ENCODE measurements at regions not wholly inside any gene's neighbourhood (a gene's known extent, or its start where the extent isn't known, plus 50 kb on each side); places are given as distances from the start of the nearest gene placed in this dataset.

DNA sequence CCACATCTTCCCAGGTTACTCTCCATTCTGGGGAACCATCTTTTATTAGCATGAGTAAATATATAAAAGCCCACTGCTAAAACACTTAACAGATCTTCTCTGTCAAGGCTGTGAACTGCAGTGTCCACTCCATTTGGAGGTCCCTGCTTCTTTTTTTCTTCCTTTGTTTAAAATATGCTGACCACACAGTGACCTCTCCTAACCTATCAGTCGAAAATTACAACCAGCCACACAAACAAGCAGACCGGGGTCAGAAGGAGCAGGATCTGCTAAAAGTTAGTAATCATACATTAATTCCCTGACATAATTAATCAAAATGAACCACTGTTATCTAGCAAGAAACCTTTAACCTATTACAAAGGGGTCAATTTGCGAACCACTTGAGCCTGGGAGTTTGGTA is 427.9 kb upstream of the NR2F2 start:
- H3K9me3 Mint-ChIP-seq (ENCODE audit: low read depth, unreplicated experiment): no peaks in the 10 kb centered on the region
- TF ChIP-seq, protein P1, sequence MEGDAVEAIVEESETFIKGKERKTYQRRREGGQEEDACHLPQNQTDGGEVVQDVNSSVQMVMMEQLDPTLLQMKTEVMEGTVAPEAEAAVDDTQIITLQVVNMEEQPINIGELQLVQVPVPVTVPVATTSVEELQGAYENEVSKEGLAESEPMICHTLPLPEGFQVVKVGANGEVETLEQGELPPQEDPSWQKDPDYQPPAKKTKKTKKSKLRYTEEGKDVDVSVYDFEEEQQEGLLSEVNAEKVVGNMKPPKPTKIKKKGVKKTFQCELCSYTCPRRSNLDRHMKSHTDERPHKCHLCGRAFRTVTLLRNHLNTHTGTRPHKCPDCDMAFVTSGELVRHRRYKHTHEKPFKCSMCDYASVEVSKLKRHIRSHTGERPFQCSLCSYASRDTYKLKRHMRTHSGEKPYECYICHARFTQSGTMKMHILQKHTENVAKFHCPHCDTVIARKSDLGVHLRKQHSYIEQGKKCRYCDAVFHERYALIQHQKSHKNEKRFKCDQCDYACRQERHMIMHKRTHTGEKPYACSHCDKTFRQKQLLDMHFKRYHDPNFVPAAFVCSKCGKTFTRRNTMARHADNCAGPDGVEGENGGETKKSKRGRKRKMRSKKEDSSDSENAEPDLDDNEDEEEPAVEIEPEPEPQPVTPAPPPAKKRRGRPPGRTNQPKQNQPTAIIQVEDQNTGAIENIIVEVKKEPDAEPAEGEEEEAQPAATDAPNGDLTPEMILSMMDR (IDR thresholded peaks at IDR 0.05; ENCODE audit: unreplicated experiment): no peak
- DNase-seq: no peak
- intact Hi-C loops (cut with micrococcal nuclease; ENCODE audit: unreplicated experiment): no loop called here
- H3K4me3 Mint-ChIP-seq (ENCODE audit: low read depth, unreplicated experiment): no peak overlapping the region
- no TSS peak for BruUV-seq (replicated peaks)
- H3K4me1 Mint-ChIP-seq (ENCODE audit: low read depth, unreplicated experiment): no peaks in the 10 kb centered on the region
- no peaks in the 10 kb centered on the region for H3K27me3 Mint-ChIP-seq (ENCODE audit: unreplicated experiment)
- H3K36me3 Mint-ChIP-seq (ENCODE audit: insufficient read depth, unreplicated experiment): no peaks in the 10 kb centered on the region
- CTCF ChIA-PET: no interaction called here
- no peak overlapping the region for H3K27ac Mint-ChIP-seq (ENCODE audit: unreplicated experiment)

DNA sequence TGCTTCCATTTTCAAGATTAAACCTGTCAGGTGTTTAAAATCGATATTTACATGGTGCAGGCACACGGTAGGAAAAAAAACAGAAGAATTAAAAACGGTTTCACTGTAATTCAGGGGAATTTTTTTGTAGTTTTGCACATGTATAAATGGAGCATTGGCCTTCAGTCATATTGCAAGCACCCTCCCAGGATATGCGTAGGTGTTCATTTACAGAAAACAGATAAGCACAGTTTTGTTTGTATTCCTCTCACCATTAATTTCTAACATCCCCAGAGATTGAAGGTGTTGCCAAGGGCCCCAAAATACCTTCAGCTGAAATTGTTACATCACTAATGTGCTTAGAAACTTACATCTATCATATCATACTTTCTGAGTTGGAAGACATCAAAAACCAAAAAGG is 427.1 kb upstream of the NR2F2 start:
- Mint-ChIP-seq H3K9me3 (ENCODE audit: low read depth, unreplicated experiment) (no peaks in the 10 kb centered on the region), H3K27ac (ENCODE audit: unreplicated experiment) (no peak overlapping the region), H3K27me3 (ENCODE audit: unreplicated experiment) (no peaks in the 10 kb centered on the region), H3K4me1 (ENCODE audit: low read depth, unreplicated experiment) (no peaks in the 10 kb centered on the region), H3K4me3 (ENCODE audit: low read depth, unreplicated experiment) (no peak overlapping the region), H3K36me3 (ENCODE audit: insufficient read depth, unreplicated experiment) (no peaks in the 10 kb centered on the region)
- intact Hi-C loops (cut with micrococcal nuclease; ENCODE audit: unreplicated experiment): no loop called here
- TF ChIP-seq, protein P1 (IDR thresholded peaks at IDR 0.05; ENCODE audit: unreplicated experiment): no peak
- CTCF ChIA-PET: no interaction called here
- DNase-seq: no peak
- BruUV-seq (replicated peaks): no TSS peak

DNA sequence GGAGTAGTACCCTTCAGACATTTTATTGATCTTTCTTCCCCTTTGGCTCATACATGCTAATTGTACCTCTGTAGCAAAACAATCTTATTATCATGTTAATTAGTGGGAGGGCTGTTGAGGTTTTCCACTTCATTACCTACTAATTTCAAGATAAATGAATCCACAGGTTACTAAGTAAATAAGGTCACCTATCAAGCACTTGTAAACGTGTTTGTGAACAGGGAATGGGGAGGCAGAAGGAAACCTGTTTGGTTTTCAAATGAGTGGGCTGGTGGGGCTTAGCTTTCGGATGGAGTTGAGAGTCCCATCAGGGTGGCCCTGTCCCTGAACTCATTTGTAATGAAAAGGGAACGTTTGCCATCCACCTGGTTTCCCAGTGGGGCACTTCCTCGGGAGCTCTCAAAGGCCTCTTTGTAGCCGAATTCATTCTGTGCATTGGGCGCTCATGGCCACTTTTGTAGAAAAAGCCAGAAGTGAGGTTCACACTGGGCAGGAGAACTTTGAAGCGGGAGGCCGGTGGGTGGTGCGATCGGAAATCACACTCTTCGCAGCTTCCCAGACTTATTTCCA is 419.8 kb upstream of the NR2F2 start:
- no peak overlapping the region for H3K4me3 Mint-ChIP-seq (ENCODE audit: low read depth, unreplicated experiment)
- H3K4me1 Mint-ChIP-seq (ENCODE audit: low read depth, unreplicated experiment): no peaks in the 10 kb centered on the region
- H3K9me3 Mint-ChIP-seq (ENCODE audit: low read depth, unreplicated experiment): no peaks in the 10 kb centered on the region
- TF ChIP-seq, protein P1 (IDR thresholded peaks at IDR 0.05; ENCODE audit: unreplicated experiment): no peak
- no peak overlapping the region for H3K27ac Mint-ChIP-seq (ENCODE audit: unreplicated experiment)
- no peaks in the 10 kb centered on the region for H3K27me3 Mint-ChIP-seq (ENCODE audit: unreplicated experiment)
- intact Hi-C loops (cut with micrococcal nuclease; ENCODE audit: unreplicated experiment): no loop called here
- no TSS peak for BruUV-seq (replicated peaks)
- H3K36me3 Mint-ChIP-seq (ENCODE audit: insufficient read depth, unreplicated experiment): no peaks in the 10 kb centered on the region
- no peak for DNase-seq
- CTCF ChIA-PET: no interaction called here

DNA sequence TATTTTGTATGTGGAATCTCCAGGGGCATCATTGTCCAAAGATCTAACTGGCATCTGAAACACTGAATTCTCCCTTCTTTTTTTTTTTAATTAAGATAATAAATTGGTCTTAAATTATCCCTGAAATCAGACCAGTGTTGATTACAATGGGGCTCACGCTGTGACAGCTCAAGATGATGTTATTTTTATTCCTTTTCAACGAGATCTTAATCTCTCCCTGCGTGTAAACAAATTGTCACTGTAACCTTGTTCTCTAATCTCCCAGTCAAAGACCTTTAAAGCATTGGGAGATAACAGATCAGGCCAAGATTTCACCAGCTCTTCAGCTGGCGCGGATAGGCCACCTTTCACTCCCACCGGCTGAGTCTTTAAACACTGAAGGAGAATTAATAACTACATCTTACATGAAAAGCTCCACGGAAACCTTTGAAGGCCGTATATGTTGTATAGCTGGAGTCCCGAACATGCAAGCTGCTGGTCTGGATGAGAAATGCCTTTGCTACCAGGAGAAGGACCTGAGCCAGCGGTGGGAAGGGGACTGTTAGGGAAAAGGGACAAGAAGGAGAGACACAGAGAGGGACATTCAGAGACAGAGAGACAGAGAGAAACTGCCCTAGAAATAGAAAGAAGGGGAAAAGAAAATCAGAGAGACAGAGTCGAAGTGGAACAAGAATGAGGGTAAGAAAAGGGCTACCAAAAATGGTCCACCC is 418.8 kb upstream of the NR2F2 start:
- Mint-ChIP-seq H3K4me3 (ENCODE audit: low read depth, unreplicated experiment) (no peak overlapping the region), H3K9me3 (ENCODE audit: low read depth, unreplicated experiment) (no peaks in the 10 kb centered on the region), H3K27me3 (ENCODE audit: unreplicated experiment) (no peaks in the 10 kb centered on the region), H3K4me1 (ENCODE audit: low read depth, unreplicated experiment) (no peaks in the 10 kb centered on the region), H3K27ac (ENCODE audit: unreplicated experiment) (no peak overlapping the region), H3K36me3 (ENCODE audit: insufficient read depth, unreplicated experiment) (no peaks in the 10 kb centered on the region)
- intact Hi-C loops (cut with micrococcal nuclease; ENCODE audit: unreplicated experiment): no loop called here
- BruUV-seq (replicated peaks): no TSS peak
- TF ChIP-seq, protein P1 (IDR thresholded peaks at IDR 0.05; ENCODE audit: unreplicated experiment): no peak
- no peak for DNase-seq
- CTCF ChIA-PET: no interaction called here

All from Calu3 (cell line).